WTC11 (cell line): ENCODE measurements at regions not wholly inside any gene's neighbourhood (a gene's known extent, or its start where the extent isn't known, plus 50 kb on each side); places are given as distances from the start of the nearest gene placed in this dataset.

Experiments
- ETV6 ChIP-seq: sonication (generic); formaldehyde crosslinking; IDR thresholded peaks from 2 replicates; pipeline ENCODE4 v1.8.1; 2022; ENCODE audit warnings: mild to moderate bottlenecking, missing genetic modification reagents
- FOXK1 ChIP-seq: sonication (generic); formaldehyde crosslinking; IDR thresholded peaks from 2 replicates; pipeline ENCODE4 v1.8.0; 2022; ENCODE audit warnings: mild to moderate bottlenecking, moderate library complexity, missing genetic modification reagents
- MXD4 ChIP-seq: fragments of 250-450 bp; sonication (Bioruptor Pico); IDR thresholded peaks from 2 replicates; pipeline ENCODE4 v1.8.0; 2021; ENCODE audit warnings: mild to moderate bottlenecking, moderate library complexity, borderline replicate concordance
- SMAD4 ChIP-seq: sonication (generic); formaldehyde crosslinking; IDR thresholded peaks from 2 replicates; pipeline ENCODE4 v1.8.0; 2022; ENCODE audit warnings: mild to moderate bottlenecking, missing genetic modification reagents
- ZNF138 ChIP-seq: sonication (generic); formaldehyde crosslinking; conservative IDR thresholded peaks from 2 replicates; pipeline ENCODE4 v1.8.1; 2022; ENCODE audit warnings: mild to moderate bottlenecking, moderate library complexity, missing genetic modification reagents
- TF ChIP-seq, protein P1 (sequence below): fragments of 200-600 bp; IDR thresholded peaks from 2 replicates; pipeline ENCODE4 v1.8.0; 2022; ENCODE audit warnings: antibody characterized with exemption
- TF ChIP-seq, protein P2 (sequence below): sonication (generic); formaldehyde crosslinking; IDR thresholded peaks from 2 replicates; pipeline ENCODE4 v1.8.0; 2023; ENCODE audit warnings: missing genetic modification reagents, mild to moderate bottlenecking, borderline replicate concordance
- TF ChIP-seq, protein P3 (sequence below): sonication (generic); formaldehyde crosslinking; IDR thresholded peaks from 2 replicates; pipeline ENCODE4 v1.8.1; 2023; ENCODE audit warnings: mild to moderate bottlenecking, missing genetic modification reagents, moderate library complexity

- TF ChIP-seq, protein P1, sequence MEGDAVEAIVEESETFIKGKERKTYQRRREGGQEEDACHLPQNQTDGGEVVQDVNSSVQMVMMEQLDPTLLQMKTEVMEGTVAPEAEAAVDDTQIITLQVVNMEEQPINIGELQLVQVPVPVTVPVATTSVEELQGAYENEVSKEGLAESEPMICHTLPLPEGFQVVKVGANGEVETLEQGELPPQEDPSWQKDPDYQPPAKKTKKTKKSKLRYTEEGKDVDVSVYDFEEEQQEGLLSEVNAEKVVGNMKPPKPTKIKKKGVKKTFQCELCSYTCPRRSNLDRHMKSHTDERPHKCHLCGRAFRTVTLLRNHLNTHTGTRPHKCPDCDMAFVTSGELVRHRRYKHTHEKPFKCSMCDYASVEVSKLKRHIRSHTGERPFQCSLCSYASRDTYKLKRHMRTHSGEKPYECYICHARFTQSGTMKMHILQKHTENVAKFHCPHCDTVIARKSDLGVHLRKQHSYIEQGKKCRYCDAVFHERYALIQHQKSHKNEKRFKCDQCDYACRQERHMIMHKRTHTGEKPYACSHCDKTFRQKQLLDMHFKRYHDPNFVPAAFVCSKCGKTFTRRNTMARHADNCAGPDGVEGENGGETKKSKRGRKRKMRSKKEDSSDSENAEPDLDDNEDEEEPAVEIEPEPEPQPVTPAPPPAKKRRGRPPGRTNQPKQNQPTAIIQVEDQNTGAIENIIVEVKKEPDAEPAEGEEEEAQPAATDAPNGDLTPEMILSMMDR: peak; percentile 22; the same call in 1 of the 2 replicates
- TF ChIP-seq MXD4: no peak
- TF ChIP-seq, protein P2, sequence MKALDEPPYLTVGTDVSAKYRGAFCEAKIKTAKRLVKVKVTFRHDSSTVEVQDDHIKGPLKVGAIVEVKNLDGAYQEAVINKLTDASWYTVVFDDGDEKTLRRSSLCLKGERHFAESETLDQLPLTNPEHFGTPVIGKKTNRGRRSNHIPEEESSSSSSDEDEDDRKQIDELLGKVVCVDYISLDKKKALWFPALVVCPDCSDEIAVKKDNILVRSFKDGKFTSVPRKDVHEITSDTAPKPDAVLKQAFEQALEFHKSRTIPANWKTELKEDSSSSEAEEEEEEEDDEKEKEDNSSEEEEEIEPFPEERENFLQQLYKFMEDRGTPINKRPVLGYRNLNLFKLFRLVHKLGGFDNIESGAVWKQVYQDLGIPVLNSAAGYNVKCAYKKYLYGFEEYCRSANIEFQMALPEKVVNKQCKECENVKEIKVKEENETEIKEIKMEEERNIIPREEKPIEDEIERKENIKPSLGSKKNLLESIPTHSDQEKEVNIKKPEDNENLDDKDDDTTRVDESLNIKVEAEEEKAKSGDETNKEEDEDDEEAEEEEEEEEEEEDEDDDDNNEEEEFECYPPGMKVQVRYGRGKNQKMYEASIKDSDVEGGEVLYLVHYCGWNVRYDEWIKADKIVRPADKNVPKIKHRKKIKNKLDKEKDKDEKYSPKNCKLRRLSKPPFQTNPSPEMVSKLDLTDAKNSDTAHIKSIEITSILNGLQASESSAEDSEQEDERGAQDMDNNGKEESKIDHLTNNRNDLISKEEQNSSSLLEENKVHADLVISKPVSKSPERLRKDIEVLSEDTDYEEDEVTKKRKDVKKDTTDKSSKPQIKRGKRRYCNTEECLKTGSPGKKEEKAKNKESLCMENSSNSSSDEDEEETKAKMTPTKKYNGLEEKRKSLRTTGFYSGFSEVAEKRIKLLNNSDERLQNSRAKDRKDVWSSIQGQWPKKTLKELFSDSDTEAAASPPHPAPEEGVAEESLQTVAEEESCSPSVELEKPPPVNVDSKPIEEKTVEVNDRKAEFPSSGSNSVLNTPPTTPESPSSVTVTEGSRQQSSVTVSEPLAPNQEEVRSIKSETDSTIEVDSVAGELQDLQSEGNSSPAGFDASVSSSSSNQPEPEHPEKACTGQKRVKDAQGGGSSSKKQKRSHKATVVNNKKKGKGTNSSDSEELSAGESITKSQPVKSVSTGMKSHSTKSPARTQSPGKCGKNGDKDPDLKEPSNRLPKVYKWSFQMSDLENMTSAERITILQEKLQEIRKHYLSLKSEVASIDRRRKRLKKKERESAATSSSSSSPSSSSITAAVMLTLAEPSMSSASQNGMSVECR (CRISPR knock-in tag): no peak
- TF ChIP-seq SMAD4: no peak
- TF ChIP-seq ZNF138 (CRISPR knock-in tag): no peak
- TF ChIP-seq FOXK1 (CRISPR knock-in tag): no peak
- TF ChIP-seq, protein P3, sequence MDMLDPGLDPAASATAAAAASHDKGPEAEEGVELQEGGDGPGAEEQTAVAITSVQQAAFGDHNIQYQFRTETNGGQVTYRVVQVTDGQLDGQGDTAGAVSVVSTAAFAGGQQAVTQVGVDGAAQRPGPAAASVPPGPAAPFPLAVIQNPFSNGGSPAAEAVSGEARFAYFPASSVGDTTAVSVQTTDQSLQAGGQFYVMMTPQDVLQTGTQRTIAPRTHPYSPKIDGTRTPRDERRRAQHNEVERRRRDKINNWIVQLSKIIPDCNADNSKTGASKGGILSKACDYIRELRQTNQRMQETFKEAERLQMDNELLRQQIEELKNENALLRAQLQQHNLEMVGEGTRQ: no peak
- TF ChIP-seq ETV6: no peak
Observed at GRCh38 chr5:93800988-93801811, 59.8 kb upstream of the POU5F2 start.
